H9 (cell line): ENCODE measurements at regions not wholly inside any gene's neighbourhood (a gene's known extent, or its start where the extent isn't known, plus 50 kb on each side); places are given as distances from the start of the nearest gene placed in this dataset.

Source experiments
- DNase-seq: peaks from one replicate; pipeline ENCODE4 v3.0.0-alpha.2; 2017
- H2AFZ ChIP-seq: one replicate; pipeline ENCODE4 v1.6.1; 2013; ENCODE audit warnings: mild to moderate bottlenecking, low read length, control low read depth, moderate library complexity
- H2AK5ac ChIP-seq: 2 replicates; pipeline ENCODE4 v1.6.1; 2013; ENCODE audit warnings: low read length, control low read depth, mixed read lengths; ENCODE audit not compliant: insufficient read length
- H2BK120ac ChIP-seq: one replicate; pipeline ENCODE4 v1.6.1; 2013; ENCODE audit warnings: low read depth, mild to moderate bottlenecking, low read length, control low read depth, inconsistent platforms; ENCODE audit not compliant: poor library complexity, severe bottlenecking
- H2BK12ac ChIP-seq: 2 replicates; pipeline ENCODE4 v1.6.1; 2013; ENCODE audit warnings: low read length, control low read depth, mixed read lengths, low read depth; ENCODE audit not compliant: insufficient read length
- H2BK15ac ChIP-seq: 2 replicates; pipeline ENCODE4 v1.6.1; 2013; ENCODE audit warnings: low read depth, low read length, control low read depth
- H2BK20ac ChIP-seq: one replicate; pipeline ENCODE4 v1.6.1; 2013; ENCODE audit warnings: low read depth, mild to moderate bottlenecking, low read length, control low read depth, inconsistent platforms; ENCODE audit not compliant: poor library complexity, severe bottlenecking
- H2BK5ac ChIP-seq: 2 replicates; pipeline ENCODE4 v1.6.1; 2013; ENCODE audit warnings: low read length, control low read depth, mixed read lengths; ENCODE audit not compliant: insufficient read length
- H3K14ac ChIP-seq: 2 replicates; pipeline ENCODE4 v1.6.1; 2013; ENCODE audit warnings: low read length, control low read depth; ENCODE audit not compliant: insufficient read depth
- H3K18ac ChIP-seq: 2 replicates; pipeline ENCODE4 v1.6.1; 2013; ENCODE audit warnings: low read depth, mild to moderate bottlenecking, mixed read lengths, low read length, control low read depth; ENCODE audit not compliant: insufficient read length
- H3K23ac ChIP-seq: 2 replicates; pipeline ENCODE4 v1.6.1; 2013; ENCODE audit warnings: low read length, control low read depth, mixed read lengths, low read depth; ENCODE audit not compliant: insufficient read length
- H3K23me2 ChIP-seq: 2 replicates; pipeline ENCODE4 v1.6.1; 2013; ENCODE audit warnings: low read depth, mild to moderate bottlenecking, mixed read lengths, low read length, control low read depth; ENCODE audit not compliant: insufficient read length, poor library complexity, severe bottlenecking
- H3K27ac ChIP-seq: 2 replicates; pipeline ENCODE4 v1.5.1; 2013; ENCODE audit warnings: low read length, control low read depth, mixed read lengths, low read depth; ENCODE audit not compliant: insufficient read length
- H3K27me3 ChIP-seq: 2 replicates; pipeline ENCODE4 v1.6.1; 2013; ENCODE audit warnings: low read length, control low read depth, inconsistent platforms; ENCODE audit not compliant: insufficient read depth
- H3K4ac ChIP-seq: 2 replicates; pipeline ENCODE4 v1.6.1; 2013; ENCODE audit warnings: low read depth, mild to moderate bottlenecking, control low read depth, inconsistent platforms, low read length, moderate library complexity
- H3K4me1 ChIP-seq: 2 replicates; pipeline ENCODE4 v1.6.1; 2013; ENCODE audit warnings: low read length, control low read depth, inconsistent platforms; ENCODE audit not compliant: insufficient read depth
- H3K4me2 ChIP-seq: 2 replicates; pipeline ENCODE4 v1.6.1; 2013; ENCODE audit warnings: low read length, control low read depth, mixed read lengths; ENCODE audit not compliant: insufficient read length, insufficient read depth
- H3K56ac ChIP-seq: 2 replicates; pipeline ENCODE4 v1.6.1; 2013; ENCODE audit warnings: low read depth, mild to moderate bottlenecking, mixed read lengths, low read length, control low read depth; ENCODE audit not compliant: insufficient read length
- H3K79me1 ChIP-seq: 2 replicates; pipeline ENCODE4 v1.6.1; 2013; ENCODE audit warnings: low read depth, mild to moderate bottlenecking, moderate library complexity, low read length, control low read depth, inconsistent platforms; ENCODE audit not compliant: insufficient read depth, poor library complexity, severe bottlenecking
- H3K79me2 ChIP-seq: 2 replicates; pipeline ENCODE4 v1.6.1; 2013; ENCODE audit warnings: low read length, control low read depth, inconsistent platforms; ENCODE audit not compliant: insufficient read depth
- H3K9ac ChIP-seq: 2 replicates; pipeline ENCODE4 v1.6.1; 2013; ENCODE audit warnings: low read length, control low read depth, mixed read lengths; ENCODE audit not compliant: insufficient read length; ENCODE audit errors: extremely low read depth
- H3K9me3 ChIP-seq: one replicate; pipeline ENCODE4 v1.6.1; 2013; ENCODE audit warnings: low read depth, low read length, inconsistent platforms; ENCODE audit not compliant: control insufficient read depth
- H3T11ph ChIP-seq: one replicate; pipeline ENCODE4 v1.6.1; 2013; ENCODE audit warnings: mild to moderate bottlenecking, low read length, control low read depth, inconsistent platforms
- H4K20me1 ChIP-seq: one replicate; pipeline ENCODE4 v1.6.1; 2013; ENCODE audit not compliant: control insufficient read depth, insufficient read length, insufficient read depth
- H4K5ac ChIP-seq: 2 replicates; pipeline ENCODE4 v1.6.1; 2013; ENCODE audit warnings: low read depth, mild to moderate bottlenecking, mixed read lengths, low read length, control low read depth; ENCODE audit not compliant: insufficient read length
- H4K8ac ChIP-seq: replicated peaks from 2 replicates; pipeline ENCODE4 v1.6.1; 2013; ENCODE audit warnings: low read length, control low read depth, mixed read lengths, low read depth; ENCODE audit not compliant: insufficient read length
- H4K91ac ChIP-seq: 2 replicates; pipeline ENCODE4 v1.6.1; 2013; ENCODE audit warnings: low read depth, mild to moderate bottlenecking, moderate library complexity, mixed read lengths, low read length, control low read depth; ENCODE audit not compliant: insufficient read length
- H3K27ac Mint-ChIP-seq, 3 experiments: 2 replicates in 2 of 3; 3 replicates in 1 of 3; pipeline ENCODE4 v1.8.0; 2020 to 2021; ENCODE audit warnings: mixed read lengths in 3 of 3, mild to moderate bottlenecking in 1 of 3, moderate library complexity in 1 of 3
- H3K27me3 Mint-ChIP-seq: 2 replicates; pipeline ENCODE4 v1.8.0; 2021; ENCODE audit warnings: low read depth, mild to moderate bottlenecking, moderate library complexity, mixed read lengths
- H3K36me3 Mint-ChIP-seq, 3 experiments: 2 replicates in 2 of 3; 3 replicates in 1 of 3; pipeline ENCODE4 v1.8.0; 2020 to 2021; ENCODE audit warnings: low read depth in 3 of 3, mixed read lengths in 3 of 3; ENCODE audit not compliant: insufficient read depth in 1 of 3
- H3K4me1 Mint-ChIP-seq, 2 experiments: 2 replicates each; pipeline ENCODE4 v1.8.0; 2020; ENCODE audit warnings: mixed read lengths in 2 of 2
- H3K4me3 Mint-ChIP-seq, 2 experiments: 2 replicates in 1 of 2; 3 replicates in 1 of 2; pipeline ENCODE4 v1.8.0; 2020 to 2021; ENCODE audit warnings: mild to moderate bottlenecking in 2 of 2, mixed read lengths in 2 of 2, moderate library complexity in 1 of 2
- H3K9me3 Mint-ChIP-seq, 2 experiments: 2 replicates in 1 of 2; 3 replicates in 1 of 2; pipeline ENCODE4 v1.8.0; 2020; ENCODE audit warnings: mild to moderate bottlenecking in 2 of 2, mixed read lengths in 2 of 2, moderate library complexity in 1 of 2
- CTCF ChIP-seq: fragments of 200-600 bp; sonication (generic); conservative IDR thresholded peaks from 3 replicates; pipeline ENCODE4 v1.8.0; 2021; ENCODE audit warnings: antibody characterized with exemption, mild to moderate bottlenecking
- WGBS: extraction: QIAGEN DNeasy Blood & Tissue Kit; methylation state at CpG from one replicate; pipeline ENCODE4 v1.1.7; 2013; ENCODE audit warnings: missing lambda C conversion rate, low lambda C conversion rate, mixed read lengths; ENCODE audit not compliant: insufficient read length; ENCODE audit errors: extremely low coverage; 5-methylcytosine and 5-hydroxymethylcytosine counted together

GRCh38 chr9:23497137-23497504 is 328.9 kb downstream of the ELAVL2 start:
- no peak for DNase-seq
- Histone ChIP-seq H2AK5ac (no peak overlapping the region), H2BK5ac (no peak overlapping the region), H3K79me2 (no peaks in the 10 kb centered on the region), H3K56ac (no peak overlapping the region), H3K14ac (no peak overlapping the region), H2BK15ac (no peak overlapping the region), H3K4ac (no peak overlapping the region), H2BK12ac (no peak overlapping the region), H3K4me2 (no peak overlapping the region), H4K8ac (no peak overlapping the region), H3K23me2 (no peaks in the 10 kb centered on the region), H3T11ph (no peak overlapping the region), H4K20me1 (no peaks in the 10 kb centered on the region), H2BK20ac (no peak overlapping the region), H3K18ac (no peak overlapping the region), H2AFZ (no peak overlapping the region), H4K91ac (no peak overlapping the region), H3K9me3 (no peaks in the 10 kb centered on the region), H3K23ac (no peak overlapping the region), H2BK120ac (no peak overlapping the region), H4K5ac (no peak overlapping the region), H3K27me3 (no peaks in the 10 kb centered on the region), H3K4me1 (no peaks in the 10 kb centered on the region), H3K27ac (no peak overlapping the region), H3K9ac (no peak overlapping the region), H3K79me1 (no peaks in the 10 kb centered on the region)
- WGBS = no CpG with 5 or more reads among the region's 4 CpGs
- no peaks in the 10 kb centered on the region for H3K4me1 Mint-ChIP-seq
- H3K4me3 Mint-ChIP-seq = no peak overlapping the region
- TF ChIP-seq CTCF = no peak
- no peaks in the 10 kb centered on the region for H3K36me3 Mint-ChIP-seq
- H3K27ac Mint-ChIP-seq = no peak overlapping the region
- no peaks in the 10 kb centered on the region; the same call in 1 of the 2 replicates for H3K27me3 Mint-ChIP-seq
- H3K9me3 Mint-ChIP-seq = no peaks in the 10 kb centered on the region
